ENCODE measurements at regions not wholly inside any gene's neighbourhood (a gene's known extent, or its start where the extent isn't known, plus 50 kb on each side); places are given as distances from the start of the nearest gene placed in this dataset.
"Not testable (repeated sequence)": the region's sequence is repeated elsewhere in the genome, so short reads cannot be mapped to it uniquely, and the experiment has no call there.

DNA sequence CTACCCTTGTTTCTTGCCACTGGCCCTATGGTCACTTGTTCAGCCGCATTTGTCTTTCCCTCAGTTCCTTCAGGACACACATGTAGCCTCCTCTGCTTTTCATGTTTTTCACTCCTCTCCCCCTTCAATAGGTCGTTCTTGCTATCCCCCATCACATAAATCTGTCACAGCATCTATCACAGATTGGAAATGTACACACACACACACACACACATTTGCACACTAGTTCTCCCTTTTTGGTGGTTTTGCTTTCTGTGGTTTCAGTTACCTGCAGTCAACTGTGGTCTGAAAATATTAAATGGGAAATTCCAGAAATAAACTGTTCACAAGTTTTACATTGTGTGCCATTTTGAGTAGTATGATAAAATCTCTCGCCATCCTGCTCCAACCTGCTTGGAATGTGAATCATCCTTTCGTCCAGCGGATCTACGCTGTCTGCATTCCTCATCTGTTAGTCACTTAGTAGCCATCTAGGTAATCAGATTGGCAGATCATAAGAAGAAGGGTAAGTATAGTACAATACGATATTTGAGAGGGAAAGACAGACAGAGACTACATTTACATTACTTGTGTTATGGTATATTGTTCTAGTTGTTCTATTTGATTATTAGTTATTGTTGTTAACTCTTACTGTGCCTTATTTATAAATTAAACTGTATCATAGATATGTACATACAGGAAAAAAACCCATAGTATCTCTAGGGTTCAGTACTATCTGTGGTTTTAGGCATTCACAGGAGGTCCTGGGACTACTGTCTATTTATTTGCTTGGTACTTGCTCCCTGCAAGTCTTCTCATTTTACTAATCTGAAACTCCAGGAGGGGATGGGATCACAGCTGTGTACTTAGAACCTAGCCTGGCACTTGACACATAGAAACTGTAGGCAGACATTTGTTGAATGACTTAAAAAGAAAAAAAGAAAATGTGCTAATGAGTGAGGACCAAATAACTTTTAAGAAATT, 86.1 kb upstream of the PNPT1 start:
- TF ChIP-seq, protein P1, sequence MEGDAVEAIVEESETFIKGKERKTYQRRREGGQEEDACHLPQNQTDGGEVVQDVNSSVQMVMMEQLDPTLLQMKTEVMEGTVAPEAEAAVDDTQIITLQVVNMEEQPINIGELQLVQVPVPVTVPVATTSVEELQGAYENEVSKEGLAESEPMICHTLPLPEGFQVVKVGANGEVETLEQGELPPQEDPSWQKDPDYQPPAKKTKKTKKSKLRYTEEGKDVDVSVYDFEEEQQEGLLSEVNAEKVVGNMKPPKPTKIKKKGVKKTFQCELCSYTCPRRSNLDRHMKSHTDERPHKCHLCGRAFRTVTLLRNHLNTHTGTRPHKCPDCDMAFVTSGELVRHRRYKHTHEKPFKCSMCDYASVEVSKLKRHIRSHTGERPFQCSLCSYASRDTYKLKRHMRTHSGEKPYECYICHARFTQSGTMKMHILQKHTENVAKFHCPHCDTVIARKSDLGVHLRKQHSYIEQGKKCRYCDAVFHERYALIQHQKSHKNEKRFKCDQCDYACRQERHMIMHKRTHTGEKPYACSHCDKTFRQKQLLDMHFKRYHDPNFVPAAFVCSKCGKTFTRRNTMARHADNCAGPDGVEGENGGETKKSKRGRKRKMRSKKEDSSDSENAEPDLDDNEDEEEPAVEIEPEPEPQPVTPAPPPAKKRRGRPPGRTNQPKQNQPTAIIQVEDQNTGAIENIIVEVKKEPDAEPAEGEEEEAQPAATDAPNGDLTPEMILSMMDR (IDR thresholded peaks at IDR 0.05; ENCODE audit: insufficient read depth, low read depth, low read length, missing control alignments), result no peak
- no peak overlapping the region for H3K4me3 ChIP-seq (ENCODE audit: low read depth, low read length)
- DNase-seq (ENCODE audit: low read depth), result peak; percentile 24

DNA sequence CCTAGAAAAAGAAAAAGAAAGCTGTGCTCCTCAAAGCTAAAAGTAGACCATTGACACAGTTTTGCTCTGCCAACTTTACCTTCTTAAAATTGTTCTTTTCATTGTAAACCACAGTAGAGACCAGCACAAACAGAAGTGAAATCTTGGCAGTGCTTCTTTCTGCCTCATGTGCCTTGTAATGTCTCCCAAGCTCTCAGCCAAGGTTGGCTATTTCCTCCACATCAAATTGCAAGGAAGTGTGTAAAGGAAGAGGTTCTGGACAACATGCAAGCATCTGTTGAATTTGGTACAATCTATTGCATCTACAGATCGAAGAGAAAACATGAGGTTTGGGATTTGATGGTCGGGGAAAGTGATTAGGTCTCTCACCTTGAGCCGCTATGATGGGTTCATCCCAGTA, 83.3 kb upstream of the PNPT1 start:
- no peak for DNase-seq (ENCODE audit: low read depth)
- H3K4me3 ChIP-seq (ENCODE audit: low read depth, low read length), result no peak overlapping the region
- TF ChIP-seq, protein P1 (IDR thresholded peaks at IDR 0.05; ENCODE audit: insufficient read depth, low read depth, low read length, missing control alignments), result no peak

DNA sequence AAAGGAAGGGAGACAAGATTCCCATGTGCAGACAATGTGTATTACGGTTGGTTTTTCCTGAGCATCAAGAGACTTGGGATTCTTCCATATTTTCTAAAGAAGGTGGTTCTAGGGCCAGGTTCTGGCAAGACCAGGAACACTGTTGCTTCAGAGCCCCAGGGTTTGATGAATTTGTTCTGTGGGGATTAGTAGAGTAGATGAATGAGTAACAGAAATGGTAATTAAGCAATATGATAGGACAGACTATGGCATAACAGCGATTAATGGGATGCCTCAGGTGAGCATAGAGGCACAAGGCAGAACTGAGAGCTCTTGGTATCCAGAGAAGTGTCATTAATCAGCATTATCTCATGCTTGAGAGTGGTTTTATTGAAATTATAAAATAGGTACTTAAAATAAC, 82.8 kb upstream of the PNPT1 start:
- TF ChIP-seq, protein P1 (IDR thresholded peaks at IDR 0.05; ENCODE audit: insufficient read depth, low read depth, low read length, missing control alignments), result no peak
- H3K4me3 ChIP-seq (ENCODE audit: low read depth, low read length), result no peak overlapping the region

DNA sequence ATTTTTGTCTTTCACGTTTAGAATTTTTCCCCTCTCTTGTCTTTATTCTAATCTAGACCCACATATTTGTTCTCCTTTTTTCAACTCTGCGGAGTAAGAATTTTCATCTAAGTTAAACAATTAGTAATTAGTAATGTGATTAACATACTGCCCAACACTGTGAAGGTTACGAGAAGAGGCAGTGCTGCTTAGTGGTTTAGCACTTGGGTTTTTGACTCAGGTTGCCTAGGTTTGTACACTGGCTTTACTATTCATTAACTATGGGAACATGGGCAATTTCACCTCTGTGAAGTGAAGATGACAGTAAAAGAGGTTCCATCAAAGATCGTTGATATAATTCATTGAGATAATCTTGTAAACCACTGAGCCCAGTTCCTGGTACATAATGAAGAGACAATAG, 82.2 kb upstream of the PNPT1 start:
- TF ChIP-seq, protein P1 (IDR thresholded peaks at IDR 0.05; ENCODE audit: insufficient read depth, low read depth, low read length, missing control alignments), result no peak

More for the DNA sequence above, 82.8 kb upstream of the PNPT1 start:
- no peak for DNase-seq (ENCODE audit: low read depth)

DNA sequence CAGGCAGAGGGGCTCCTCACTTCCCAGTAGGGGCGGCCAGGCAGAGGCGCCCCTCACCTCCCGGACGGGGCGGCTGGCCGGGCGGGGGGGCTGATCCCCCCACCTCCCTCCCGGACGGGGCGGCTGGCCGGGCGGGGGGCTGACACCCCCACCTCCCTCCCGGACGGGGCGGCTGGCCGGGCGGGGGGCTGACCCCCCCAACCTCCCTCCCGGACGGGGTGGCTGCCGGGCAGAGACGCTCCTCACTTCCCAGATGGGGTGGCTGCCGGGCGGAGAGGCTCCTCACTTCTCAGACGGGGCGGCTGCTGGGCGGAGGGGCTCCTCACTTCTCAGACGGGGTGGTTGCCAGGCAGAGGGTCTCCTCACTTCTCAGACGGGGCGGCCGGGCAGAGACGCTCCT, 80.0 kb upstream of the PNPT1 start:
- DNase-seq (ENCODE audit: low read depth); H3K4me3 ChIP-seq (ENCODE audit: low read depth, low read length): not testable (repeated sequence)

More for the DNA sequence above, 82.2 kb upstream of the PNPT1 start:
- H3K4me3 ChIP-seq (ENCODE audit: low read depth, low read length), result no peak overlapping the region
- no peak for DNase-seq (ENCODE audit: low read depth)

DNA sequence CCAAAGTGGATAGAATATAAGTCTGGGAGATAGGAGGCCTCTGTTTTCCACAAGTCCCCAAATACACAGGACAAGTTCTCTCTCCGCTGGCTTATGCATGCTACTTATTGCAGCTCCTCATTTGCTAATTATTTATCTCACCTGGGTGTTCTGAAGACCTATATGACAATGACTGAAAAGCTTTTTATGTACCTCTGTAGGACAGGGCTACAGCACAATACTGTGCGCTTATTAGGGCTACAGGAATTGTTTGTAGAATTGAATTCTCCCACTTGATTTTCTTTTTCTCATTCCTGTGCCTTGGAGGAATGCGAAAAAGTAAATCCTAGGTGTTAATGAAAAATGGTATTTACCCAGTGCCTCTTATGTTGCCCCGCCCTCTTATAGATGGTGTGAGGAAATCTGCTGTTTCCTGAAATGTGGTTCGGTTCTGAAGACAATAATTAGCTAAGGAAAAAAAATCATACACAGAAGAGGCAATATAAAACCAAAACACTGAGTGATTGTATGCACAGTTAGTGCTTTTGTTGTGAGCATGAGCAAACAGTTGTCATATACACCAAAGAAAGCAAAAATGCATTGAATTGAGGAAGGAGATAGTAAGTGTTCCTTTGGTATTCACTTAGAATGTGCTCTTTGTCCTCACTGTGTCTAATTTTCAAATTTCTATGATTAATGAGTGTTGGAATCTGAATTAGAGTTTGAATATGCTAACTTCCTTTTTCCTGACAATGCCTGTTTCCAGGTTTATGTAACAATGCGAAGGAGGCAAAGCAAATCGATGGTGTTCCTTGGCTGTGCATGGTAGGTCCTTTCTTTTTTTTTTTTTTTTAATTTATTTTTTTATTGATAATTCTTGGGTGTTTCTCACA, 78.7 kb upstream of the PNPT1 start:
- no peak for DNase-seq (ENCODE audit: low read depth)
- TF ChIP-seq, protein P1 (IDR thresholded peaks at IDR 0.05; ENCODE audit: insufficient read depth, low read depth, low read length, missing control alignments), result no peak
- no peak overlapping the region for H3K4me3 ChIP-seq (ENCODE audit: low read depth, low read length)

DNA sequence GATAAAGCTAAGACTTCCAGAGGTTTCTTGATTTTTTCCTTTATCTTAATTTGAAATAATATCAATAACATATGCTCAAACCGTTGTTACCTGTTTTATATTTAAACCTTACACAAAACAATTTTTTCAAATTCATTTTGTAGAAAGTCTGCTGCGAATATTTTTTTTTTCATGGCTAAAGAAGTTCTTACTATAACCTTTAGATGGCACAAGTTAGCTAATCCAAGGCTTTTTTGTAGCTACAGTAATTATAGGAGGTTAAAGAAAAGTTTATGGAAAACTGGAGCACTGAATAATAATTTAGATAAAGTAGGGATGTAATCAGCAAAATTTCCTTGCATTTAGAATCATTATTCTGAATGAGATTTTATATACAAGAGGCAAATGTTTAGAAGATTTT, 78.0 kb upstream of the PNPT1 start:
- DNase-seq (ENCODE audit: low read depth), result no peak
- no peak overlapping the region for H3K4me3 ChIP-seq (ENCODE audit: low read depth, low read length)
- TF ChIP-seq, protein P1 (IDR thresholded peaks at IDR 0.05; ENCODE audit: insufficient read depth, low read depth, low read length, missing control alignments), result peak; percentile 22

Data from GM12865 (cell line).